SU-DHL-6 (cell line): ENCODE measurements at regions not wholly inside any gene's neighbourhood (a gene's known extent, or its start where the extent isn't known, plus 50 kb on each side); places are given as distances from the start of the nearest gene placed in this dataset.
"Not testable (repeated sequence)": the region's sequence is repeated elsewhere in the genome, so short reads cannot be mapped to it uniquely, and the experiment has no call there.

Experiments
- H2AFZ ChIP-seq: fragments of 200-600 bp; sonication (generic); 2 replicates; pipeline ENCODE4 v1.6.1; 2014; ENCODE audit warnings: low read depth, mild to moderate bottlenecking, moderate library complexity, mixed read lengths, antibody characterized with exemption, low read length; ENCODE audit not compliant: severe bottlenecking
- H3F3A ChIP-seq: fragments of 200-600 bp; shearing (Covaris generic); 2 replicates; pipeline ENCODE4 v1.6.0; 2016; ENCODE audit warnings: antibody characterized with exemption, mild to moderate bottlenecking; ENCODE audit not compliant: insufficient read depth
- H3K27ac ChIP-seq: fragments of 200-600 bp; sonication (generic); 2 replicates; pipeline ENCODE4 v1.5.1; 2016; ENCODE audit warnings: low read depth, mild to moderate bottlenecking, low read length, moderate library complexity, mixed read lengths
- H3K27me3 ChIP-seq: fragments of 200-600 bp; sonication (generic), shearing (Covaris generic); 2 replicates; pipeline ENCODE4 v1.6.0; 2014; ENCODE audit warnings: mild to moderate bottlenecking, low read length
- H3K36me3 ChIP-seq: fragments of 200-600 bp; sonication (generic); 2 replicates; pipeline ENCODE4 v1.6.1; 2014; ENCODE audit warnings: mild to moderate bottlenecking, low read length, mixed read lengths
- H3K4me2 ChIP-seq: fragments of 300-600, 200-600 bp; shearing (Covaris generic), sonication (generic); 2 replicates; pipeline ENCODE4 v1.6.0; 2014; ENCODE audit warnings: low read length, low read depth, mild to moderate bottlenecking; ENCODE audit not compliant: poor library complexity, severe bottlenecking
- H3K4me3 ChIP-seq: fragments of 200-600 bp; sonication (generic); 2 replicates; pipeline ENCODE4 v1.5.1; 2014; ENCODE audit warnings: antibody characterized with exemption, low read length, mild to moderate bottlenecking, mixed read lengths; ENCODE audit not compliant: insufficient read depth, poor library complexity, severe bottlenecking
- H3K79me2 ChIP-seq: fragments of 200-600 bp; sonication (generic); 2 replicates; pipeline ENCODE4 v1.6.1; 2014; ENCODE audit warnings: mild to moderate bottlenecking, low read length, moderate library complexity; ENCODE audit not compliant: insufficient read depth
- H3K9ac ChIP-seq: fragments of 200-600 bp; sonication (generic); 2 replicates; pipeline ENCODE4 v1.7.0; 2014; ENCODE audit warnings: mild to moderate bottlenecking, low read length
- H3K9me2 ChIP-seq: fragments of 200-600 bp; sonication (generic); replicated peaks from 2 replicates; pipeline ENCODE4 v1.6.1; 2014; ENCODE audit warnings: low read length; ENCODE audit not compliant: insufficient read depth
- H3K9me3 ChIP-seq: fragments of 200-600 bp; sonication (generic); 2 replicates; pipeline ENCODE4 v1.6.1; 2014; ENCODE audit warnings: low read length, mixed read lengths; ENCODE audit not compliant: insufficient read depth
- H4K20me1 ChIP-seq: fragments of 200-600 bp; sonication (generic); 2 replicates; pipeline ENCODE4 v1.6.1; 2014; ENCODE audit warnings: low read depth, mild to moderate bottlenecking, antibody characterized with exemption, low read length, moderate library complexity, mixed read lengths
- CTCF ChIP-seq: fragments of 200-600 bp; sonication (generic); IDR thresholded peaks from one replicate; pipeline ENCODE4 v1.5.1; 2017; ENCODE audit warnings: antibody characterized with exemption, mild to moderate bottlenecking, low read length, moderate library complexity; ENCODE audit not compliant: insufficient read depth, poor library complexity, severe bottlenecking
- EZH2phosphoT487 ChIP-seq: fragments of 200-600 bp; sonication (generic), shearing (Covaris generic); conservative IDR thresholded peaks from 2 replicates; pipeline ENCODE4 v1.6.1; 2018; ENCODE audit warnings: mild to moderate bottlenecking, antibody characterized with exemption, low read length, moderate library complexity, mixed read lengths

GRCh38 chr2:185980944-185981343, 242.3 kb downstream of the FSIP2 start:
- Histone ChIP-seq H3K9ac (no peak overlapping the region), H3F3A (no peaks in the 10 kb centered on the region), H3K4me2 (no peak overlapping the region), H3K9me2 (no peaks in the 10 kb centered on the region), H3K79me2 (no peaks in the 10 kb centered on the region), H3K4me3 (no peak overlapping the region), H3K36me3 (no peaks in the 10 kb centered on the region), H2AFZ (no peak overlapping the region), H3K9me3 (no peaks in the 10 kb centered on the region), H3K27ac (no peak overlapping the region), H4K20me1 (no peaks in the 10 kb centered on the region), H3K27me3 (no peaks in the 10 kb centered on the region)
- TF ChIP-seq EZH2phosphoT487 (no peak), CTCF (no peak)

GRCh38 chr2:185984670-185985069, 246.1 kb downstream of the FSIP2 start:
- H3K4me2 ChIP-seq: no peak overlapping the region
- H3F3A ChIP-seq: no peaks in the 10 kb centered on the region
- H3K9ac ChIP-seq: no peak overlapping the region
- no peaks in the 10 kb centered on the region for H3K79me2 ChIP-seq
- no peaks in the 10 kb centered on the region for H3K9me2 ChIP-seq
- no peaks in the 10 kb centered on the region for H3K9me3 ChIP-seq
- no peak overlapping the region for H3K27ac ChIP-seq
- H3K4me3 ChIP-seq: no peak overlapping the region
- no peak overlapping the region for H2AFZ ChIP-seq
- no peaks in the 10 kb centered on the region for H3K27me3 ChIP-seq
- TF ChIP-seq CTCF: no peak
- TF ChIP-seq EZH2phosphoT487: no peak
- H3K36me3 ChIP-seq: no peaks in the 10 kb centered on the region
- H4K20me1 ChIP-seq: no peaks in the 10 kb centered on the region

GRCh38 chr2:185988907-185989306, 250.3 kb downstream of the FSIP2 start:
- not testable (repeated sequence) for H2AFZ ChIP-seq, H3K4me2 ChIP-seq, H4K20me1 ChIP-seq, H3K36me3 ChIP-seq, H3K9me3 ChIP-seq, H3K4me3 ChIP-seq, H3K9ac ChIP-seq, H3K9me2 ChIP-seq, H3K27me3 ChIP-seq, H3F3A ChIP-seq, H3K79me2 ChIP-seq, H3K27ac ChIP-seq

- Histone ChIP-seq H3K27ac (no peak overlapping the region), H3K4me3 (no peak overlapping the region), H4K20me1 (no peaks in the 10 kb centered on the region), H3K79me2 (no peaks in the 10 kb centered on the region), H3K9ac (no peak overlapping the region), H3K4me2 (no peak overlapping the region), H3K27me3 (no peaks in the 10 kb centered on the region), H3F3A (no peaks in the 10 kb centered on the region), H3K9me3 (no peaks in the 10 kb centered on the region), H3K36me3 (no peaks in the 10 kb centered on the region), H2AFZ (no peak overlapping the region), H3K9me2 (no peaks in the 10 kb centered on the region)
- no peak for TF ChIP-seq EZH2phosphoT487
- TF ChIP-seq CTCF: no peak
These were observed 252.4 kb downstream of the FSIP2 start for GRCh38 chr2:185990861-185991525.
